ENCODE measurements at regions not wholly inside any gene's neighbourhood (a gene's known extent, or its start where the extent isn't known, plus 50 kb on each side); places are given as distances from the start of the nearest gene placed in this dataset.

GRCh38 chrX:42684065-42684464 is 93.9 kb downstream of the PPP1R2C start:
- TF ChIP-seq CTCF (IDR thresholded peaks at IDR 0.05), result no peak
- TF ChIP-seq POLR2A (IDR thresholded peaks at IDR 0.05), result no peak

Measured in vagina (tissue), 2 donors.